Mucosa of descending colon (tissue), 3 donors: ENCODE measurements at regions not wholly inside any gene's neighbourhood (a gene's known extent, or its start where the extent isn't known, plus 50 kb on each side); places are given as distances from the start of the nearest gene placed in this dataset.

Experiments used
- ATAC-seq: fragments of 200-7000 bp; cut with Tn5 transposase; one replicate; pipeline ENCODE4 v1.9.1; 2020; ENCODE audit warnings: mild to moderate bottlenecking, moderate library complexity
- DNase-seq, 3 donors: peaks; one replicate each; pipeline ENCODE4 v3.0.0-alpha.2; 2020
- H3K36me3 ChIP-seq: fragments of 200-600 bp; one replicate; pipeline ENCODE4 v1.8.0; 2021; ENCODE audit warnings: low read depth, mild to moderate bottlenecking
- H3K4me1 ChIP-seq: fragments of 200-600 bp; one replicate; pipeline ENCODE4 v1.8.0; 2021; ENCODE audit warnings: low read depth, mild to moderate bottlenecking
- H3K4me3 ChIP-seq: fragments of 200-600 bp; one replicate; pipeline ENCODE4 v1.8.0; 2021; ENCODE audit warnings: mild to moderate bottlenecking
- H3K9me3 ChIP-seq: fragments of 200-600 bp; one replicate; pipeline ENCODE4 v1.8.0; 2021; ENCODE audit warnings: mild to moderate bottlenecking
- intact Hi-C, 2 donors: fragments of 100-400 bp; cut with DNase I in 1 of 2; cut with micrococcal nuclease in 1 of 2; formaldehyde crosslinking; loops; one replicate each; pipeline versions ENCODE4 v1.11.0 to v1.11.1; 2022; cut with DNase I, micrococcal nuclease
- TF ChIP-seq, protein P1 (sequence below): fragments of 200-600 bp; IDR thresholded peaks from one replicate; pipeline ENCODE4 v1.8.0; 2022; ENCODE audit warnings: antibody characterized with exemption, mild to moderate bottlenecking
- donor health status: DM: no; HTN: no; CAD: no; lungs with moderate emphysema.
- donor health status: DM: no; HTN: no; CAD: no.
- donor health status: DM: no; HTN: yes; CAD: no.

DNA sequence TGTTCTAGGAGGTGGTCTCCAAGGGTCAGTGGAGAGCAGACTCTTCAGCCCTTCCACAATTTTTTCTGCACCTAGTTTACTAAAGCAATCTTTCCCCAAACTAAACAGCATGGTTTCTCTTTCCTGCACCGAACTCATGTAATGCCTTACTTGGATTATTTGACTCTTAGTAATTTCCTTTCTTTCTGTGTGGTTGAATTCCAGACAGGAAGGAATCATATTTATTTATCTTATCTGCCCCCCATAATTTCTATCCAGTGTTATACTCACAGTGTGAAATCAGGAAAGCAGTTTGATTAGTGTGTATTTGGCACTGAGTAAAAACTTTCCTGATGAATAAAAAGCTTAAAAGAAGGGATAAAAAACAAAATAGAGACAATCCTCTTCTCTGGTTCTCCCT, 140.3 kb upstream of the STMND1 start:
- no peaks in the 10 kb centered on the region for H3K9me3 ChIP-seq
- no peaks in the 10 kb centered on the region for H3K36me3 ChIP-seq
- intact Hi-C loops = no loop called here
- H3K4me1 ChIP-seq = no peaks in the 10 kb centered on the region
- DNase-seq (no peak), ATAC-seq (no peak)
- no peak overlapping the region for H3K4me3 ChIP-seq
- TF ChIP-seq, protein P1, sequence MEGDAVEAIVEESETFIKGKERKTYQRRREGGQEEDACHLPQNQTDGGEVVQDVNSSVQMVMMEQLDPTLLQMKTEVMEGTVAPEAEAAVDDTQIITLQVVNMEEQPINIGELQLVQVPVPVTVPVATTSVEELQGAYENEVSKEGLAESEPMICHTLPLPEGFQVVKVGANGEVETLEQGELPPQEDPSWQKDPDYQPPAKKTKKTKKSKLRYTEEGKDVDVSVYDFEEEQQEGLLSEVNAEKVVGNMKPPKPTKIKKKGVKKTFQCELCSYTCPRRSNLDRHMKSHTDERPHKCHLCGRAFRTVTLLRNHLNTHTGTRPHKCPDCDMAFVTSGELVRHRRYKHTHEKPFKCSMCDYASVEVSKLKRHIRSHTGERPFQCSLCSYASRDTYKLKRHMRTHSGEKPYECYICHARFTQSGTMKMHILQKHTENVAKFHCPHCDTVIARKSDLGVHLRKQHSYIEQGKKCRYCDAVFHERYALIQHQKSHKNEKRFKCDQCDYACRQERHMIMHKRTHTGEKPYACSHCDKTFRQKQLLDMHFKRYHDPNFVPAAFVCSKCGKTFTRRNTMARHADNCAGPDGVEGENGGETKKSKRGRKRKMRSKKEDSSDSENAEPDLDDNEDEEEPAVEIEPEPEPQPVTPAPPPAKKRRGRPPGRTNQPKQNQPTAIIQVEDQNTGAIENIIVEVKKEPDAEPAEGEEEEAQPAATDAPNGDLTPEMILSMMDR = no peak

DNA sequence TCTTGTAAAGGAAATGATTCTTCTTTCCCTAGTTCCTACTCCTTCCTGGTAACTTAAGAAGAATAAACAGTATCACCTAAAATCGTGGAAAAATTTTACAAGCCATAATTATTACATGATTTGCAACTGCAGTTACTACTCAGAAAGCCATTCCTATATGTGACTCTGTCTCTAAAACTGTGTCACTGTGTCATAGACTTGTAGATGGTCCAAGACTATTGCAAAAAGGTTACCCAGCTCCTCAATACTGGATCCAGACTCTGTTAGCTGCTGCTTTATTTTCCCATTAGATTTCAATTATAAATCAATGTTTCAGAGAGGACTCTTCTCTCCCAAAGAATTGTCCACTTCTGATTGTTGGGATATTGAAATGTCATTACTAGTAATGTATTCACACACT, 142.1 kb upstream of the STMND1 start:
- Histone ChIP-seq H3K4me3 (no peak overlapping the region), H3K9me3 (no peaks in the 10 kb centered on the region), H3K36me3 (no peaks in the 10 kb centered on the region), H3K4me1 (no peaks in the 10 kb centered on the region)
- ATAC-seq = no peak
- DNase-seq = no peak
- intact Hi-C loops = no loop called here
- TF ChIP-seq, protein P1 = no peak

DNA sequence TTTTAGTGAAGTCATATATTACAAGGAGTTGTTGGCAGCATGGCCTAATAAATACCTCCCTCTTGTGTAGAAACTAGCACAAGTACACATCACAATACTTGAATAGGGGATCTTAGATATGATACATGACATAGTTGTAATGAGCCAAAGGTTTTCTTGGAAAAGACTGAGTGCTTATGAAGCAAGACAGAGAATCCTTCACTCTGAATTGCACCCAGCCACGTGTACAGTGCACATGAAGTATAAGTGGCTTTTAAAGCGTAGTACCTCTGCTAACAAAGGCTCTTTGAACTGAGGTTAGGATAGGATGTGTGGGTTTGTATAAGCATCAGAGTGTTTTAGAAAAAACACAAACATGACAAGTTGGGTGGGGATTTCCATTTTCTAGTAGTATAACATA, 145.5 kb upstream of the STMND1 start:
- no peaks in the 10 kb centered on the region for H3K4me1 ChIP-seq
- no peak for ATAC-seq
- TF ChIP-seq, protein P1 = no peak
- H3K9me3 ChIP-seq = no peaks in the 10 kb centered on the region
- no peak overlapping the region for H3K4me3 ChIP-seq
- DNase-seq = no peak
- no peaks in the 10 kb centered on the region for H3K36me3 ChIP-seq
- intact Hi-C loops = no loop called here

DNA sequence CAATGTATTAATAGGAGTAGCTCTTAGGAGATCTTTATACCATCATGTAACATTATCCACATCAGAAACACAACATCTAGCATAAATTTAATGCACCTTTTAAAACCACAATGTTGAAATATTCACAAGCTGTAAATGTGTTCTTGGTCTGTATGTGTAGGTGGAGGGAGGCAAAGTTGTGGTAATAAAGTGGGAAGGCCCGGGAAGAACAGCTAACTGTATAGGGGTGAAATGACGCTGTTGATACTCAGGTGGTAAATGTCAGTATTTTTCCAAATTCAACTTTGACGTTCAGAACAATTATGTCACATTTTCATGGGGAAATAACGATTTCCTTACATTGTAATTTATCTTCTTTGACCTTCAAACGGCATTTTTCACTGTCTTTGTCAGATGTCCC, 146.0 kb upstream of the STMND1 start:
- Histone ChIP-seq H3K4me1 (no peaks in the 10 kb centered on the region), H3K36me3 (no peaks in the 10 kb centered on the region), H3K4me3 (no peak overlapping the region), H3K9me3 (no peaks in the 10 kb centered on the region)
- TF ChIP-seq, protein P1 = no peak
- no peak for ATAC-seq
- intact Hi-C loops = no loop called here
- no peak for DNase-seq

DNA sequence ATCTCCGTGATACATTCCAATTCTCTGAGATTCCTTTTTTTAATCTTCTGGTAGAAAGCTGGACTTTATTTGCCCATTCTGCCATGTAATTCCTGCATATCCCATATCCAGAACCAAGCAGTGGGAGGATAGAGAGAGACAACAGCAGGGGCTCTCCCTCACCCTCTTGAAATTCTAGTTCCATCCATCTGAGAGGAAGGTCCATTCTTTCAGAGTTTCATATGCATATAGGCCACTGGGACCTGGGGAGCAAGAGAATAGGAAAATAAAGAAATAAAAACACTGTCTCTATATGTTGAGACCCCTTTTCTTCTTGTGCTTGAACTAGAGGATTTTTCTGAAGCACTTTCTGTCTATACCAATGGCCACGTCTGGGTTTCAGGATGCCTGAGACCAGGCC, 147.9 kb upstream of the STMND1 start:
- no peaks in the 10 kb centered on the region for H3K36me3 ChIP-seq
- ATAC-seq (no peak), DNase-seq (no peak)
- TF ChIP-seq, protein P1 = no peak
- no peaks in the 10 kb centered on the region for H3K4me1 ChIP-seq
- intact Hi-C loops = no loop called here
- H3K4me3 ChIP-seq = no peak overlapping the region
- no peaks in the 10 kb centered on the region for H3K9me3 ChIP-seq

DNA sequence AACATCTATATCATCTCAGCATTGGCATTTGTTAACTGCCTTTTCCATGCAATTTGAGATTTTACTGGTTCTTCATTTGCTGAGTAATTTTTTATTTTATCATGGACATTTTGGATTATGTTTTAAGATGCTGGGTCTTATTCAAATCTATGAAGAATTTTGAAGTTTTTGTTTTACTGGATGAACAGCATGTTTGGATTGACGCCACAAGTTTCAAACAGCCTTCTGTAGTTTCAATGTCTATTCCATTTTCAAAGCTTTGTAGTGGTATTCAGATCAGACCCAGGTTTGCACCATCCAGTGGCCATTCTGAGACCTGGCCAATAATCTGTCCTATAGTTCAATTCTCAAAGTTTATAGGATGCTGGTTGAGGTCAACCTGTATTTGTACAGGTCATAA, 148.4 kb upstream of the STMND1 start:
- Histone ChIP-seq H3K9me3 (no peaks in the 10 kb centered on the region), H3K4me3 (no peak overlapping the region), H3K4me1 (no peaks in the 10 kb centered on the region), H3K36me3 (no peaks in the 10 kb centered on the region)
- TF ChIP-seq, protein P1 = no peak
- no peak for ATAC-seq
- no peak for DNase-seq
- intact Hi-C loops = no loop called here
